ENCODE measurements at regions not wholly inside any gene's neighbourhood (a gene's known extent, or its start where the extent isn't known, plus 50 kb on each side); places are given as distances from the start of the nearest gene placed in this dataset.
"Not testable (repeated sequence)": the region's sequence is repeated elsewhere in the genome, so short reads cannot be mapped to it uniquely, and the experiment has no call there.

GRCh38 chr7:84883570-84883969 is 303.3 kb downstream of the SEMA3D start:
- DNase-seq; ATAC-seq; intact Hi-C loops (cut with DNase I): not testable (repeated sequence)

DNA sequence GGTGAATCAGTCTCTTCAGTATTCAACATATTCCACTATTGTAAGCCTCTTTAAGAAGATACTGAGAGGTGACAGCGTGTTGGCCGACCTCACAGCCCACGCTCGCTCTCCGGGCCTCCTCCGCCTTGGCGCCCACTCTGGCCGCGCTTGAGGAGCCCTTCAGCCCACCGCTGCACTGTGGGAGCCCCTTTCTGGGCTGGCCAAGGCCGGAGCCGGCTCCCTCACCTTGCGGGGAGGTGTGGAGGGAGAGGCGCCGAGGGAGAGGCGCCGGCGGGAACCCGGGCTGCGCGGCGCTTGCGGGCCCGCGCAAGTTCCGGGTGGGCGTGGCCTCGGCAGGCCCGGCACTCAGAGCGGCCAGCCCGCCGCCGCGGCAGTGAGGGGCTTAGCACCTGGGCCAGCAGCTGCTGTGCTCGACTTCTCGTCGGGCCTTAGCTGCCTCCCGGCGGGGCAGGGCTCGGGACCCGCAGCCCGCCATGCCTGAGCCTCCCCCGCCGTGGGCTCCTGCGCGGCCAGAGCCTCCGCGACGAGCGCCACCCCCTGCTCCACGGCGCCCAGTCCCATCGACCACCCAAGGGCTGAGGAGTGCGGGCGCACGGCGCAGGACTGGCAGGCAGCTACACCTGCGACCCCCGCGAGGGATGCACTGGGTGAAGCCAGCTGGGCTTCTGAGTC is 306.4 kb downstream of the SEMA3D start:
- ATAC-seq; intact Hi-C loops (cut with DNase I); DNase-seq: not testable (repeated sequence)

- no peak for ATAC-seq
- DNase-seq = no peak
- intact Hi-C loops (cut with DNase I) = no loop called here
Observed at GRCh38 chr7:84879570-84880325, 307.1 kb downstream of the SEMA3D start.

DNA sequence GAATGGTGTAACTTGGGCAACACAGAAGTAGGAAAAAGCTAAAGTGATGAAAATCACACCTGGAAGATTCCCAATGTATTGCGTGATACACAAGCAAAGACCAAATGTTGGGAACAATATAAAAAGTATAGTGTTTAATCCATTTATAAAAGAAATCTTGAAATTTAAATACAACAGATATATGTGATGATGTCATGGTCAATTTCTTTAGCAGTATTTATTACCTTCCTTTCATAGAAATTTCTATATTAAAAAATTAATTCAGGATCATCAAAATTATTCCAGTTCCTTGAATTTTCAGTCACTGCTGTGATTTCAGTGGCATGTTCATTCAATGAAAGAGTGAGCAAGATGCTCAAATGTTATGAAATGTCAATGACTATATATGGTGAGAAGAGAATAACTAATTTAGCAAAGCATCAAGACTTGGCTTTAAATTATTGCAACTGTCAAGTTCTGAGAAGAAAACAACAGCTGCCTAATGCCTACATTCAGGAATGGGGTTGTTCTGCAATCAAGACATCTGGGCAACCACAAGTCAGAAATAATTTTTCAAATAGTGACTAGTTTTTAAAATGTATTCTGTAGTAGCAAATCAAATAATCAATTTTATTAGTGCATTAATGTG is 308.8 kb downstream of the SEMA3D start:
- DNase-seq (no peak), ATAC-seq (no peak)
- intact Hi-C loops (cut with DNase I) = no loop called here

GRCh38 chr7:84876061-84876821 is 310.6 kb downstream of the SEMA3D start:
- no peak for ATAC-seq

GRCh38 chr7:84865560-84865959 is 321.3 kb downstream of the SEMA3D start:
- no peak for DNase-seq
- no peak for ATAC-seq
- intact Hi-C loops (cut with DNase I) = no loop called here

More at GRCh38 chr7:84876061-84876821, 310.6 kb downstream of the SEMA3D start:
- intact Hi-C loops (cut with DNase I) = no loop called here
- DNase-seq = no peak

DNA sequence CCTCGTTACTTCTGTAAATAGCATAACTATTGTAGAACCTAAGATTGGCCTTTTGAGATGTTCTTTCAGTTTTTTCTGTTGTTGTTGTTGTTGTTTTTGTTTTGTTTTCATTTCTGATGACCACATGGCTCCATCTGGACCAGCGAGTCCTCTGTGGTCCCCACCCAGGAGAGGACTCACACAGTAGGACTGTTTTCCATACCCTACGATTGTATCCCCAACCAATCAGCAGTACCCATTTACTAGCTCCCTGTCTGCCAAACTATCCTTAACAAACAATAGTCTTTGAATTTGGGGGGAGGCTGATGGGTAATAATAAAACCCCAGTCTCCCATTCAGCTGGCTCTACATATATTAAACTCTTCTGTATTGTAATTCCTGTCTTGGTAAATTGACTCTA is 329.5 kb downstream of the SEMA3D start:
- DNase-seq (no peak), ATAC-seq (no peak)
- intact Hi-C loops (cut with DNase I) = no loop called here

DNA sequence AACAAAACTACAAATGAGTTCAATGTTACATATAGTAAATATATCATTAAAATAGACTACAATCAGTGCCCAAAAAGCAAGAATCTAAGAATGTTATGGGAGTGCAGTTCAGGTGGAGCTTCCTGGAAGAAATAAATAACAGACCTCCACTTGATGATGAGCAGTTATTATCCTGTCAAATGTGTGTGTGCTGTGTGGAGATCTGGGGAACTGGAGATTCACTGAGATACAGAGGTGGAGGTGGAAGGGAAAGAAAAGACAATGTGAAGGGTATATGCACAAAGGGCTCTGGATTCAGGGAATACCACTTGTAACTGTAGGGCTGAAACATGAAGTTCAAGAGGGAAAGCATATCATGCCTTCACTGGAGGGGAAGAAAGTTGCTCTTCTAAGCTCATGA is 331.1 kb downstream of the SEMA3D start:
- DNase-seq = no peak
- no peak for ATAC-seq
- intact Hi-C loops (cut with DNase I) = no loop called here

DNA sequence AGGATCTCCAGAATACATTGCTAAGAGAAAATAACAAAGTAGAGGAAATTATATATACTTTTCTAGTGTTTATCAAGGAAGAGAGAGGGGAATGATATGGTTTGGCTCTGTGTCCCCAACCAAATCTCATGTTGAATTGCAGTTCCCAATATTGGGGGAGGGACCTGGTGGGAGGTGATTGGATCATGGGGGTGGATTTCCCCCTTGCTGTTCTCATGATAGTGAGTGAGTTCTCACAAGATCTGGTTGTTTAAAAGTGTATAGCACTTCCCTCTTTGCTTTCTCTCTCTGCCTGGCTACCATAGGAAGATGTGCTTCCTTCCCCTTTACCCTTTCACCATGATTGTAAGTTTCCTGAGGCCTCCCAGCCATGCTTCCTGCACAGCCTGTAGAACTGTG is 337.9 kb downstream of the SEMA3D start:
- ATAC-seq; DNase-seq; intact Hi-C loops (cut with DNase I): not testable (repeated sequence)

DNA sequence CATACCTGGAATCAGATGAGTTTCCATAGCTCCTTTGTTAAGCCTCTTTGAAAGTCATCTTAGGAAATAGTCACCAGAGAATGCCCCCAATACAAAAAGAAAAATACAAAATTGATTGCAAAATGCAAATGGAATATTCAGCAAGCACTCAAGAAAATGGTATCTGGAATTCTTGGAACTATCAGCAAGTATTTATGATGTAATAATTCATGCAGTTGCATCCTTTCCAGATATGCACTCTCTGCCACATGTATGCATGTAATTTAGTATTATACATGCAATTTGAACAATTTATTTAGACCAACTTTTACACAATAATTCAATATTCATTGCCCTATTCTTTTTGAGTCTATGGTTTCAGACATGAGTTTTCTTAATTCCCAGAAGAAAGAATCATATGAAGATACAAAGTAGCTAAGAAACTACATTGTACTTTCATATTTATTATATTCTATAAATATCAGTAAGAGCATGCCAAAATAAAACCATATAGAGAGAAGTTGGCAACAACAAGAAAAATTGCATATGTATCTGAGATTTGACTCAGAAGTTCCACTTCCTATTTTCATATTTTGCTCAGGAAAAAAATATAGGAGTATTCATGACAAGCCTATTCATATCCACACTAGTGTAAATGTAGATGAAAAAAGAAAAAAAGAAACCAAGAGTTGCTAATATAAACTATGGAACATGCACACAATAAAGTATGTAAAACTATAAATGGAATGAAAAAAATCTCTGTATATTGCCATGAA is 338.5 kb downstream of the SEMA3D start:
- ATAC-seq (no peak), DNase-seq (no peak)
- intact Hi-C loops (cut with DNase I) = no loop called here

- DNase-seq (no peak), ATAC-seq (no peak)
- intact Hi-C loops (cut with DNase I) = no loop called here
Observed at GRCh38 chr7:84847790-84848189, 339.1 kb downstream of the SEMA3D start.

- DNase-seq (no peak), ATAC-seq (no peak)
- intact Hi-C loops (cut with DNase I) = no loop called here
Observed at GRCh38 chr7:84847038-84847437, 339.8 kb downstream of the SEMA3D start.

DNA sequence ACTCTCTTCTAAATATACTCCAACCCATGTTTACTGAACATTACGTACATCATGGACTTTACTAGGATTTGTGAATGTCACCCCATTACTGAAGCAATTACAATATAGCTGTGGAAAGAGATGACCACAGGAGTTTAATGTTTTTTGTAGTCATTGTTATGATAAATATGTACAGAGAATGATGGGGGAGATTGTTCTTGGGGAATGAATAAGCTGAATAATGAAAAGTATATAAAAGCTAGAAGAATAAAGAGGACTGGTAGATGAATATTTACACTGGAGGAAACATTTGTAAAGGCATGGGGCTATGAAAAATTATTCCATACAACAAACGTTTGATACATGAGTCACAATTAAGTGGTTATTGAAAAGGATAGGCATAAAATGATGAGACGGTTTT is 340.9 kb downstream of the SEMA3D start:
- ATAC-seq (no peak), DNase-seq (no peak)
- intact Hi-C loops (cut with DNase I) = no loop called here

- no peak for ATAC-seq
- no peak for DNase-seq
- intact Hi-C loops (cut with DNase I) = no loop called here
Observed at GRCh38 chr7:84844771-84845170, 342.1 kb downstream of the SEMA3D start.

GRCh38 chr7:84841809-84842208 is 345.0 kb downstream of the SEMA3D start:
- DNase-seq = no peak
- ATAC-seq = no peak
- intact Hi-C loops (cut with DNase I) = no loop called here

DNA sequence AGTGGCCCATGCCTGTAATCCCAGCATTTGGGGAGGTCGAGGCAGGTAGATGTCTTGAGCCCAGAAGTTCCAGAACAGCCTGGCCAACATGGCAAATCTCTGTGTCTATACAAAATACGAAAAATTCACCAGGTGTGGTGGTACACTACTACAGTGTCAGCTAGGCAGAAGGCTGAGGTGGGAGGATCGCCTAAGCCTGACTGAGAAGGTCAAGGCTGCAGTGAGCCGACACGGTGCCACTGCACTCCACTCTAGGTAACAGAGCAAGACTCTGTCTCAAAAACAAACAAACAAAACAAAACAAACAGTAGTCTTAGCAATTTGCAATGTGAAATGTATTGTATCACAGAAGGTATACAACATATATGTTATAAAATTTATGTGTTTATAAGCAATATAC is 348.0 kb downstream of the SEMA3D start:
- intact Hi-C loops (cut with DNase I) = no loop called here
- DNase-seq (no peak), ATAC-seq (no peak)

GRCh38 chr7:84837405-84837804 is 349.5 kb downstream of the SEMA3D start:
- ATAC-seq (no peak), DNase-seq (no peak)
- intact Hi-C loops (cut with DNase I) = no loop called here

GRCh38 chr7:84829719-84830118 is 357.1 kb downstream of the SEMA3D start:
- DNase-seq = no peak
- intact Hi-C loops (cut with DNase I) = no loop called here
- no peak for ATAC-seq

- no peak for ATAC-seq
- intact Hi-C loops (cut with DNase I) = no loop called here
- no peak for DNase-seq
Observed at GRCh38 chr7:84824057-84824651, 362.7 kb downstream of the SEMA3D start.

Data from left cardiac atrium (tissue), 4 donors.